ENCODE measurements at regions not wholly inside any gene's neighbourhood (a gene's known extent, or its start where the extent isn't known, plus 50 kb on each side); places are given as distances from the start of the nearest gene placed in this dataset.
"Not testable (repeated sequence)": the region's sequence is repeated elsewhere in the genome, so short reads cannot be mapped to it uniquely, and the experiment has no call there.

GRCh38 chr9:106783121-106783520, 79.8 kb upstream of the ZNF462 start:
- DNase-seq: no peak

GRCh38 chr9:106784076-106784475, 78.9 kb upstream of the ZNF462 start:
- DNase-seq: no peak

GRCh38 chr9:106785200-106785599, 77.8 kb upstream of the ZNF462 start:
- no peak for DNase-seq

GRCh38 chr9:106788021-106788420, 74.9 kb upstream of the ZNF462 start:
- DNase-seq: not testable (repeated sequence)

- no peak for DNase-seq
Observed at GRCh38 chr9:106795031-106795430, 67.9 kb upstream of the ZNF462 start.

GRCh38 chr9:106796771-106797170, 66.2 kb upstream of the ZNF462 start:
- no peak for DNase-seq

GRCh38 chr9:106797299-106797698, 65.7 kb upstream of the ZNF462 start:
- no peak for DNase-seq

GRCh38 chr9:106798016-106798799, 64.8 kb upstream of the ZNF462 start:
- no peak for DNase-seq

GRCh38 chr9:106799152-106799551, 63.8 kb upstream of the ZNF462 start:
- no peak for DNase-seq

- no peak for DNase-seq
Observed at GRCh38 chr9:106800701-106801270, 62.2 kb upstream of the ZNF462 start.

- DNase-seq: no peak
Observed at GRCh38 chr9:106801816-106802215, 61.1 kb upstream of the ZNF462 start.

Data from NCI-H446 (cell line).